A549 (cell line): ENCODE measurements at regions not wholly inside any gene's neighbourhood (a gene's known extent, or its start where the extent isn't known, plus 50 kb on each side); places are given as distances from the start of the nearest gene placed in this dataset.

Source experiments
- BHLHE40 ChIP-seq: IDR thresholded peaks from 2 replicates; pipeline ENCODE4 v1.6.1; 2012; ENCODE audit warnings: low read depth, low read length, inconsistent platforms
- CHD2 ChIP-seq: fragments of 150-350 bp; IDR thresholded peaks from 2 replicates; pipeline ENCODE4 v1.6.1; 2014; ENCODE audit warnings: low read length; ENCODE audit not compliant: partially characterized antibody
- MAFK ChIP-seq: fragments of 450-650 bp; IDR thresholded peaks from 2 replicates; pipeline ENCODE4 v1.6.1; 2014; ENCODE audit not compliant: partially characterized antibody
- POLR2A ChIP-seq: IDR thresholded peaks from 2 replicates; pipeline ENCODE4 v1.6.1; 2012; ENCODE audit warnings: mild to moderate bottlenecking, low read length
- RCOR1 ChIP-seq: fragments of 150-350 bp; IDR thresholded peaks from 2 replicates; pipeline ENCODE4 v1.6.1; 2014; ENCODE audit warnings: antibody characterized with exemption, low read length, low read depth
- TF ChIP-seq, protein P1 (sequence below): fragments of >200 bp; sonication (Bioruptor Twin); formaldehyde crosslinking; IDR thresholded peaks from 3 replicates; pipeline ENCODE4 v1.5.1; 2016

DNA sequence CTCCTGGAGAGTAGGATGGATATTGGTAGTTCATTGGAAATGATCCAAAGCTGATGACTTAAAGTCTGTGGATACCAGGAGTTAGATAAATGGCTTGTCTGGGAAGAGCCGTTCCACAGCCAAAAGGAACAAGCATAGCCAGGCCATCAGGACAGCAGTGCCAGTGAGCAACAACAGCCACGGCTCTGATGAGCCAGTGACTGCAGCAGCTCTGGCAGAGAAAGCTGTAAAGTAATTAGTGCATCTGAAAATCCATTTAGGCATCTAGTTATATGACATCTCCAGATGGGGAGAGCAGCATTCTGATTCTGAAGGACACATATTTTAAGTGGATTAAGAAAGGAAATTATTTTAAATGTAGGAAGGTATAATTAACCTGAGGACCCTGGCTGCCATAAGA is 256.2 kb upstream of the PLXNA2 start:
- no peak for TF ChIP-seq CHD2
- TF ChIP-seq RCOR1, result no peak
- TF ChIP-seq, protein P1, sequence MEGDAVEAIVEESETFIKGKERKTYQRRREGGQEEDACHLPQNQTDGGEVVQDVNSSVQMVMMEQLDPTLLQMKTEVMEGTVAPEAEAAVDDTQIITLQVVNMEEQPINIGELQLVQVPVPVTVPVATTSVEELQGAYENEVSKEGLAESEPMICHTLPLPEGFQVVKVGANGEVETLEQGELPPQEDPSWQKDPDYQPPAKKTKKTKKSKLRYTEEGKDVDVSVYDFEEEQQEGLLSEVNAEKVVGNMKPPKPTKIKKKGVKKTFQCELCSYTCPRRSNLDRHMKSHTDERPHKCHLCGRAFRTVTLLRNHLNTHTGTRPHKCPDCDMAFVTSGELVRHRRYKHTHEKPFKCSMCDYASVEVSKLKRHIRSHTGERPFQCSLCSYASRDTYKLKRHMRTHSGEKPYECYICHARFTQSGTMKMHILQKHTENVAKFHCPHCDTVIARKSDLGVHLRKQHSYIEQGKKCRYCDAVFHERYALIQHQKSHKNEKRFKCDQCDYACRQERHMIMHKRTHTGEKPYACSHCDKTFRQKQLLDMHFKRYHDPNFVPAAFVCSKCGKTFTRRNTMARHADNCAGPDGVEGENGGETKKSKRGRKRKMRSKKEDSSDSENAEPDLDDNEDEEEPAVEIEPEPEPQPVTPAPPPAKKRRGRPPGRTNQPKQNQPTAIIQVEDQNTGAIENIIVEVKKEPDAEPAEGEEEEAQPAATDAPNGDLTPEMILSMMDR, result no peak
- no peak for TF ChIP-seq BHLHE40
- no peak for TF ChIP-seq POLR2A
- no peak for TF ChIP-seq MAFK
